ENCODE measurements at regions not wholly inside any gene's neighbourhood (a gene's known extent, or its start where the extent isn't known, plus 50 kb on each side); places are given as distances from the start of the nearest gene placed in this dataset.

DNA sequence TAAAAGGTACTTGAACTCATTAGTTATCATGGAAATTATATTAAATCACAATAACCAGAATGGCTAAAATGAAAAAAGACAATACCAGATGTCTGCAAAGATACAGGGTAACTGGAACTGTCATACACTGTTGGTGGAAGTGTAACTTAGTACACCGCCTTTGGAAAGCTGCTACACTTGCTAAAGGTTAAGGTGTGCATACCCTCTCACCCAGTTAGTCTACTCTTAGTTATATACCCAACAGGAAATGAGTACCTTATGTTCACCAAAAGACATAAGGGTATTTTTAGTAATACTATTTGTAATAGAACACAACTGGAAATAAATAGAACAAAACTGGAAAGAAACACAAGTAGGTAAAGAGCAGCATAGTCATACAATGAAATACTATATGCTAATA lies 155.8 kb upstream of the THUMPD2 start:
- TF ChIP-seq, protein P1, sequence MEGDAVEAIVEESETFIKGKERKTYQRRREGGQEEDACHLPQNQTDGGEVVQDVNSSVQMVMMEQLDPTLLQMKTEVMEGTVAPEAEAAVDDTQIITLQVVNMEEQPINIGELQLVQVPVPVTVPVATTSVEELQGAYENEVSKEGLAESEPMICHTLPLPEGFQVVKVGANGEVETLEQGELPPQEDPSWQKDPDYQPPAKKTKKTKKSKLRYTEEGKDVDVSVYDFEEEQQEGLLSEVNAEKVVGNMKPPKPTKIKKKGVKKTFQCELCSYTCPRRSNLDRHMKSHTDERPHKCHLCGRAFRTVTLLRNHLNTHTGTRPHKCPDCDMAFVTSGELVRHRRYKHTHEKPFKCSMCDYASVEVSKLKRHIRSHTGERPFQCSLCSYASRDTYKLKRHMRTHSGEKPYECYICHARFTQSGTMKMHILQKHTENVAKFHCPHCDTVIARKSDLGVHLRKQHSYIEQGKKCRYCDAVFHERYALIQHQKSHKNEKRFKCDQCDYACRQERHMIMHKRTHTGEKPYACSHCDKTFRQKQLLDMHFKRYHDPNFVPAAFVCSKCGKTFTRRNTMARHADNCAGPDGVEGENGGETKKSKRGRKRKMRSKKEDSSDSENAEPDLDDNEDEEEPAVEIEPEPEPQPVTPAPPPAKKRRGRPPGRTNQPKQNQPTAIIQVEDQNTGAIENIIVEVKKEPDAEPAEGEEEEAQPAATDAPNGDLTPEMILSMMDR (IDR thresholded peaks at IDR 0.05; ENCODE audit: insufficient read depth, low read depth, low read length): no peak
- DNase-seq (ENCODE audit: low read depth): no peak
- H3K4me3 ChIP-seq (ENCODE audit: low read depth, low read length): no peak overlapping the region

DNA sequence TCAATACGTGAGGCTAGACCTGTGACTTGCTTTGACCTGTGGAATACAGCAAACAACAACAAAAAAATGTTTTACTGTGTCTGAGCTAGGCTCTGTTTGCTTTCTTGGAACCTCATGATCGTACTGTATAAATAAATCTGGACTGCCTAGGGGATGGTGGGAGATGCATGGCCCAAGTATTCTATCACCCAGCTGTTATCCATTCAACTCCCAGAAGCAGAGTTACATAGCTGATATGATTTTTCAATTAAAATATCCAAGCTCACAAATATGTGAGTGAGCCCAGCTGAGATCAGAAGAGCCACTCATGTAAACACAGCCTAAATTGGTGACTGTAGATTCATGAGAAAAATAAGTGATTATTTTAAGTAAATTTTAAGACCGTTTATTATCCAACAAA lies 154.1 kb upstream of the THUMPD2 start:
- no peak overlapping the region for H3K4me3 ChIP-seq (ENCODE audit: low read depth, low read length)
- TF ChIP-seq, protein P1 (IDR thresholded peaks at IDR 0.05; ENCODE audit: insufficient read depth, low read depth, low read length): no peak
- DNase-seq (ENCODE audit: low read depth): no peak

DNA sequence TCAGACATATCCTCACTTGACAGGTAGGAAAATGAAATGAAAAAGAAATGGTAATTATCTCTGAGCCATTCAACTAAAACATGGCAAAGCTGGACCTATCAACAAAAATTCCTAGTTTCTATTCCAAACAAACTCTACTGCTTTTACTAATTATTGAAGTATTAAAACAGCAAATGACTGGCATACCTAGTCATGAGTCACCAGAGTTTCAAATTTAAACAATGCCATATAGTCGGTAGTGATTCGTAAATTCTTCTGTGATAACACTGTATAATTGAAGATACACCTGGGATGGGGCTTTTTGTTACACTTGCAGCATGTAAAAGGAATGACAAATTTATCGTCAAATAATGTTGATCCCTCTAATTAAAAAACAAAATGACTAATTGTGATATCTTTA lies 153.1 kb upstream of the THUMPD2 start:
- no peak overlapping the region for H3K4me3 ChIP-seq (ENCODE audit: low read depth, low read length)
- no peak for DNase-seq (ENCODE audit: low read depth)
- TF ChIP-seq, protein P1 (IDR thresholded peaks at IDR 0.05; ENCODE audit: insufficient read depth, low read depth, low read length): no peak

DNA sequence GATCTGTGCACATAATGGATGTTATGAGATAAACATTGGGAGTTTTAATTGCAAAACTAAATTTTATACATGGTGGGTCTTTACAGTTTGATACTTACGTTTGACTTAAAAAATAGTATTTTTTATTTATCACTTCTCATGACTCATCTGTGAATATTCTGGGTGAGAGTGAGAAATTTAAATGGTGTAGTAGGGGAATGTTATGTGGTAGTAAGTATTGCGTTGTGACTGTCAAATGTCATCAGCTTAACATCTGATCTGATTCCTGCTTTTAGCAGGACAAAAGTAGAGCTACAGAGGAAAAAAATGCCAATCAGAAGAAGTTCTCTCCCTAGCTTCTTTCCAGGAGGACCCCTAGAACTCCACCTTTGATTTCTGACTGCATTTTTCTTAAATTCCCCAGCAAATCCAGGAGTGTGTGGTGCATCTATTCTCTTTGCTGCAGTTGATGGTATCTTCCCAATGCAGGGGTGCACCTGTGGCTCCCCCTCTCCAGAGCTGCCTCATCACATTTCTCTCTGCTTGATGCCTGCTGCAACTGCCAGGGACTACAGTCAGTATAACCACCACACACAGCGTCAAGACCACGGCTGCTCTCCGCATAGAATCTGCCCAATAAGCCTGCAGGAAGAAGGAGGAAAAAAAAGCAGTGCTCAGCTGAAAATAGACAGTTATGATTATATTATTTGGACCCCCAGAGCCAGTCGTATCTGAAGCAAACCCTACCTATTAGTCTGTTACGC lies 151.3 kb upstream of the THUMPD2 start:
- no peak for DNase-seq (ENCODE audit: low read depth)
- H3K4me3 ChIP-seq (ENCODE audit: low read depth, low read length): no peak overlapping the region
- TF ChIP-seq, protein P1 (IDR thresholded peaks at IDR 0.05; ENCODE audit: insufficient read depth, low read depth, low read length): no peak

DNA sequence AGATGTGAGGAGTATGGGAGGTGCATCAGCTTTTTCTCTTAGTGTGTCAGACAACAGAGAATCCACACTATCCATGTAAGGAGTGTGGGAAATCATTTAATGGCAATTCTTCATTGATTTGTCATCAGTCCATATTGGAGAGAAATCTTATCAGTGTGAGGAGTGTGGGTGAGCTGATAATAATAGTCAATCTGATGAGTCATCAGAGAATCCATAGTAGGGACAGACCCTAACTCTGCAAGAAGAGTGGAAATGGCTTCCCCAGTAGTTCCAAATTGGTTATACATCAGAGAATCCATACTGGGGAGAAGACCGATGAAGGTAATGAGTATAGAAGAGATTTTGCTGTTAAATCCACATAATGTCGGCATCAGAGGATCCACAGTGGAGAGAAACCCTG lies 150.5 kb upstream of the THUMPD2 start:
- DNase-seq (ENCODE audit: low read depth): no peak

DNA sequence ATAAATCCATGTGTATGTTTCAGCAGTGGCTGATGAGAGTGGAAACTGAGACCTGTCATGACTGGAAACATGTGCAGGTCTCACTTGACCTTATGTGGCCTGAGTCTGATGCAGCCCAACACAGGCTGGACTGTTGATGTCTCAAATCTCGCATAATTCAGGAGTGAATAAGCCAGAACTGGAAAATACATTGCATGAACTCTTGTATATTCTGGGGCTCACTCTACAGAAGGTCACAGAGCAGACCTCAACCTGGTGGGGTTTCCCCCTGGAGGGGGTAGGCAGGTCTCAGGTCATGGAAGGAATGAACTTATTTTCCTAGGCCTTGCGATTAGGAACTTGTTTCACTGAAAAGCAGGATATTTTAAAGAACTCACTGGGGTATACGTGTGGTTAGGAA lies 146.3 kb upstream of the THUMPD2 start:
- no peak for DNase-seq (ENCODE audit: low read depth)
- no peak overlapping the region for H3K4me3 ChIP-seq (ENCODE audit: low read depth, low read length)
- TF ChIP-seq, protein P1 (IDR thresholded peaks at IDR 0.05; ENCODE audit: insufficient read depth, low read depth, low read length): no peak

More for the DNA sequence above, 150.5 kb upstream of the THUMPD2 start:
- H3K4me3 ChIP-seq (ENCODE audit: low read depth, low read length): no peak overlapping the region
- TF ChIP-seq, protein P1 (IDR thresholded peaks at IDR 0.05; ENCODE audit: insufficient read depth, low read depth, low read length): no peak

DNA sequence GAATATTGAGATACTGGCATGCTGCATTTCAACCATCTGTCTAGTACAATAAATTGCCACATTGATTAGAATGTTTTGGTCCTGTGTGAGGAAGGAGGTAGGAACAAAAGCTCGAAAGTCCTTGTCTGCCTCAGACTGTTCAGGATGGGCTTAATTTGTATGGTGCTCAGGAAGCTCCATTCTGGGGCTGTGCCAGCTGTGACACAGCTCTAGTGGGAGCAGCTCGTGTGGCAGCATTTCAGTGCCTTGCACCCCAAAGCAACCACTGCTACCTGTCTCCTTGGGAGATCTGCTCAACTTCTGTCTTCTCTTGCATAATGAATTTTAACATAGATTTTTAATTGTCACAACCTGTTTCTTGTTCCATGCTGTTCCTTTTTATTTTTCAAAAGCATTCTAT lies 144.4 kb upstream of the THUMPD2 start:
- no peak overlapping the region for H3K4me3 ChIP-seq (ENCODE audit: low read depth, low read length)
- TF ChIP-seq, protein P1 (IDR thresholded peaks at IDR 0.05; ENCODE audit: insufficient read depth, low read depth, low read length): no peak
- no peak for DNase-seq (ENCODE audit: low read depth)

All from fibroblast of villous mesenchyme (primary cell).